Activated T-cell treated with anti-CD3 and anti-CD28 coated beads, Interleukin-2, amount 50 U/mL, for 4 hours (primary cell): ENCODE measurements at regions not wholly inside any gene's neighbourhood (a gene's known extent, or its start where the extent isn't known, plus 50 kb on each side); places are given as distances from the start of the nearest gene placed in this dataset.

Experiments used
- ATAC-seq, 2 donors: fragments of 200-7000 bp; cut with Tn5 transposase; one replicate each; pipeline ENCODE4 v1.10.0; 2021
- DNase-seq: peaks from one replicate; pipeline ENCODE4 v3.0.0-alpha.2; 2020
- H3K27me3 Mint-ChIP-seq: one replicate; pipeline ENCODE4 v1.8.0; 2021; ENCODE audit warnings: low read depth, mixed read lengths
- H3K36me3 Mint-ChIP-seq: one replicate; pipeline ENCODE4 v1.8.0; 2022; ENCODE audit warnings: mixed read lengths; ENCODE audit not compliant: insufficient read depth
- H3K4me1 Mint-ChIP-seq: one replicate; pipeline ENCODE4 v1.8.0; 2021; ENCODE audit warnings: low read depth, mixed read lengths
- H3K4me3 Mint-ChIP-seq: one replicate; pipeline ENCODE4 v1.8.0; 2021; ENCODE audit warnings: mild to moderate bottlenecking, moderate library complexity, mixed read lengths
- H3K9me3 Mint-ChIP-seq: one replicate; pipeline ENCODE4 v1.8.0; 2021; ENCODE audit warnings: mixed read lengths

GRCh38 chr3:194282436-194283122 lies 68.5 kb downstream of the CPN2 start:
- no peak for DNase-seq
- Mint-ChIP-seq H3K36me3 (no peaks in the 10 kb centered on the region), H3K4me1 (no peaks in the 10 kb centered on the region), H3K4me3 (no peak overlapping the region), H3K27me3 (peaks cover 3% of the 10 kb centered on the region), H3K9me3 (no peaks in the 10 kb centered on the region)
- ATAC-seq: no peak

- Mint-ChIP-seq H3K4me3 (no peak overlapping the region), H3K4me1 (no peaks in the 10 kb centered on the region), H3K9me3 (no peaks in the 10 kb centered on the region), H3K27me3 (peaks cover 4% of the 10 kb centered on the region), H3K36me3 (no peaks in the 10 kb centered on the region)
- ATAC-seq (no peak), DNase-seq (no peak)
Measured at GRCh38 chr3:194283221-194284006, 67.7 kb downstream of the CPN2 start.

DNA sequence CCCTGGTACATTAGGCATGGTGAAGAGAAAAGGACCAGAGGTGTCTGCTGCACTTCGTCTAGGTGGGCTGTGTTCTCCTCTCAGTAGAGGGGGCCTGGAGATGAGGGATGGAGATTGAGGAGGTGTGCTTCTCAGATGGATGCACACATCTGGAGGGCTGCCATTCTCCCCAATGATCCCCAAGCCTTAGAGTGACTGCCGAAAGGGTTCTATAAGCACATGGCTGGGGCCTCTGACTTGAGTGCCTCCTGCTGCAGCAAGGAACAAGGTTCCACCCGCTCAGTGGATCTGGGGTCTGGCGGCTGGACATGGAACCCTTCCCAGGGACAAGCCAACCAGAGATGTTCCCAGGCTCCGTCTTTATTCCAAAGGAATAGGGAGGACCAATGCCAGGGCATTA lies 66.8 kb downstream of the CPN2 start:
- peaks cover 4% of the 10 kb centered on the region for H3K27me3 Mint-ChIP-seq
- no peaks in the 10 kb centered on the region for H3K36me3 Mint-ChIP-seq
- no peaks in the 10 kb centered on the region for H3K4me1 Mint-ChIP-seq
- H3K9me3 Mint-ChIP-seq: no peaks in the 10 kb centered on the region
- ATAC-seq: no peak
- DNase-seq: no peak
- H3K4me3 Mint-ChIP-seq: no peak overlapping the region

GRCh38 chr3:194285024-194285849 lies 65.9 kb downstream of the CPN2 start:
- Mint-ChIP-seq H3K27me3 (peaks cover 6% of the 10 kb centered on the region), H3K4me3 (no peak overlapping the region), H3K36me3 (no peaks in the 10 kb centered on the region), H3K9me3 (no peaks in the 10 kb centered on the region), H3K4me1 (no peaks in the 10 kb centered on the region)
- no peak for DNase-seq
- ATAC-seq: no peak

- Mint-ChIP-seq H3K36me3 (no peaks in the 10 kb centered on the region), H3K4me3 (no peak overlapping the region), H3K9me3 (no peaks in the 10 kb centered on the region), H3K4me1 (no peaks in the 10 kb centered on the region), H3K27me3 (peaks cover 6% of the 10 kb centered on the region)
- DNase-seq (no peak), ATAC-seq (no peak)
Measured at GRCh38 chr3:194285850-194286197, 65.3 kb downstream of the CPN2 start.

DNA sequence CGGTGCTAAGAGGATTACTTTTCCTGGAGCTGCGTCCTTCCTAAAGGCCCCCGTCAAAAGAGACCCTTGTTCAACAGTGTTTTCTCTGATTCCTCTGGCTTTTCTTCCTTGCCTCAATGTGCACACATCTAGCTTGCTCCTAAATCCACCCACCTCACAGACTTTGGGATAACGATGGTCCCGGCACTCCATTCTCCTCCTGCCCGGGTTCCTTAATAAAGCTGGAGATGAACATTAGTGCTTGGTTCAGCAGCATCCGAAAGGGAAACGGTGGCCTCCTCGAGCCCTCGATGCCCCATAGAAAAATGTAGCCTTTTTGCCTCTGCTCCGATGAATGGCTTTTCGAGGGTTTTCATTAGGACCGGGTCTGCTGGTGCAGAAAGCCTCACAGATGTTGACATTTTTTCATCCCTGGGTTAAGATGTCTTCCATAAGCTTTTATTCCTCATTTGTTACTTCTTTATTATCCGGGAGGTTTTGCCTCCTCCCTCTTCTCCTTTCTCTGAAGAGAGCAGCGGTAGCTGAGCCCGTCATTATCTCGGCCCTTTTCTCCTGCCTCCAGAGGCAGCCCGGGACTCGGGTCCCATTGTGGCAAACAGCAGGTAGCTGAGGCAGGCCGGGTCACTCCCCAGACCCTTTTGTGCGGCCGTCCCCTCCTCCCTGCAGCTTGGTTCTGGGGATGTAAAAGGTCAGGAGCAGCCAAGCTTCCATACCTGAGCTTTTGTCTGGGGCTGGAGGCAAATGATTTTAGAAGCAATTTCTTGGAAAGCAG lies 64.6 kb downstream of the CPN2 start:
- no peak for ATAC-seq
- no peak for DNase-seq

DNA sequence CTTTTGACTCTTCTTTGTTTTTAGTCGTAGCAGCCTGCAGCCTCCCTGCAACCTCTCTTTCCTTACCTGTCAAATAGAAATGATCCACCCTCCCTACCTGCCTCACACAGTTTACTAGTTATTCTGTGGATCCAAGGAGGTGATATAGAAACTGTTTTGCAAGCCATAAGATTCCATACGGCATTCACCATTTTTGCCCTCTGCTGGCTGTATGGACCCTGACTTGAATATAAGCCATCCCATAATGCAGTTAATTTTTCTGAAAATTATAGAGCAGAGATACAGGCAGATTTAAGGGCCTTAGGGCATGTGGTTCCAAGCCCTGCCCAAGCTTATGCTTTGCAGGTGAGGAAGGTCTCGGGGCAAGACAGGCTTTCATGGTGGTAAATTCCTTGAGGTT lies 63.8 kb downstream of the CPN2 start:
- no peaks in the 10 kb centered on the region for H3K9me3 Mint-ChIP-seq
- no peak for ATAC-seq
- no peak for DNase-seq

More for the DNA sequence above, 64.6 kb downstream of the CPN2 start:
- no peaks in the 10 kb centered on the region for H3K36me3 Mint-ChIP-seq
- no peaks in the 10 kb centered on the region for H3K4me1 Mint-ChIP-seq
- peaks cover 6% of the 10 kb centered on the region for H3K27me3 Mint-ChIP-seq
- no peak overlapping the region for H3K4me3 Mint-ChIP-seq
- H3K9me3 Mint-ChIP-seq: no peaks in the 10 kb centered on the region

DNA sequence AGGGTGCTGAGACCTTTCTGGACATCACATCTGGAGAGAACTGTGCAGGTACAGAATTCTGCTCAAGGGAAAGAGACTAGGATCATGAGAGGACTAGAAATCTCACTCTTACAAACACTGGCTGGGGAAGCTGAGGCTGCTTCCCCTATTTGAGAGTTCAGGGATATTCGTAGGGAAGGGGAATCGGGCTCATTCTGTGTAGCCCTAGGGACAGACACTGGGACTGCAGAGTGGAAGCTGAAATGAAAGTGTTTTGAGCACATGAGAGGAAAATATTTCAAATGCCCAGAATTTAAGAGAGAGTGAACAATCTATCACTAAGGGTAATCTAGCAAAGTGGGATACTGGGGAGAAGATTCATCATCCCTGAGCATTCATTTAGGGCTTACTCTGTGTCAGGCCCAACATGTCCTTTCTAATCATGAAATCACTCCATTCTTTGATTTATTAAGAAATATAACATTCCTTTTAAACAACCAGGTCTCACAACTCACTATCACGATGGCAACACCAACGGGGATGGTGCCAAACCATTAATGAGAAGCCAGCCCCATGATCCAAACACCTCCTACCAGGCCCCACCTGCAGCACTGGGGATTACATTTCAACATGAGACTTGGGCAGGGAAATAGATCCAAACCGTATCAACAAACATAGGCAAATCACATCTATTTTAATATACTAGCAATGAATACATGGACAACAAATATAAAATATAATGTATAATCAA lies 63.0 kb downstream of the CPN2 start:
- Mint-ChIP-seq H3K9me3 (no peaks in the 10 kb centered on the region), H3K27me3 (peaks cover 6% of the 10 kb centered on the region), H3K4me3 (no peak overlapping the region), H3K4me1 (no peaks in the 10 kb centered on the region), H3K36me3 (no peaks in the 10 kb centered on the region)
- DNase-seq (no peak), ATAC-seq (no peak)

More for the DNA sequence above, 63.8 kb downstream of the CPN2 start:
- Mint-ChIP-seq H3K4me1 (no peaks in the 10 kb centered on the region), H3K36me3 (no peaks in the 10 kb centered on the region), H3K27me3 (peaks cover 6% of the 10 kb centered on the region), H3K4me3 (no peak overlapping the region)
